Colon (tissue), 2 donors: ENCODE measurements at regions not wholly inside any gene's neighbourhood (a gene's known extent, or its start where the extent isn't known, plus 50 kb on each side); places are given as distances from the start of the nearest gene placed in this dataset.
"Not testable (repeated sequence)": the region's sequence is repeated elsewhere in the genome, so short reads cannot be mapped to it uniquely, and the experiment has no call there.

Experiments
- FAIRE-seq: peaks from 2 replicates; lab custom pipeline; 2012; peaks lifted over from hg19 to GRCh38; lab: Jason Lieb, UNC
- donor health status: control.
- donor health status: control.

- peak; percentile 85 for FAIRE-seq
Measured at GRCh38 chrX:81857192-81857591, 655.3 kb downstream of the SH3BGRL start.

GRCh38 chrX:81866873-81867272, 665.0 kb downstream of the SH3BGRL start:
- no peak for FAIRE-seq

GRCh38 chrX:81868979-81869378, 667.1 kb downstream of the SH3BGRL start:
- no peak for FAIRE-seq

GRCh38 chrX:81874807-81875206, 672.9 kb downstream of the SH3BGRL start:
- no peak for FAIRE-seq

- FAIRE-seq, result no peak
Measured at GRCh38 chrX:81875800-81876199, 673.9 kb downstream of the SH3BGRL start.

- no peak for FAIRE-seq
Measured at GRCh38 chrX:81876437-81876836, 674.5 kb downstream of the SH3BGRL start.

GRCh38 chrX:81890521-81890920, 688.6 kb downstream of the SH3BGRL start:
- no peak for FAIRE-seq

- FAIRE-seq, result peak; percentile 81
Measured at GRCh38 chrX:81900522-81900921, 698.6 kb downstream of the SH3BGRL start.

GRCh38 chrX:81925812-81926211, 723.9 kb downstream of the SH3BGRL start:
- no peak for FAIRE-seq

- not testable (repeated sequence) for FAIRE-seq
Measured at GRCh38 chrX:81945911-81946310, 744.0 kb downstream of the SH3BGRL start.

GRCh38 chrX:81957318-81957717, 755.4 kb downstream of the SH3BGRL start:
- no peak for FAIRE-seq

GRCh38 chrX:81957900-81958545, 756.1 kb downstream of the SH3BGRL start:
- no peak for FAIRE-seq

GRCh38 chrX:81959964-81960363, 758.1 kb downstream of the SH3BGRL start:
- FAIRE-seq, result no peak

GRCh38 chrX:81974413-81974812, 772.5 kb downstream of the SH3BGRL start:
- FAIRE-seq, result not testable (repeated sequence)

GRCh38 chrX:81979806-81980515, 778.1 kb downstream of the SH3BGRL start:
- no peak for FAIRE-seq

GRCh38 chrX:81987217-81987616, 785.3 kb downstream of the SH3BGRL start:
- FAIRE-seq, result not testable (repeated sequence)

- no peak for FAIRE-seq
Measured at GRCh38 chrX:81996166-81996565, 794.3 kb downstream of the SH3BGRL start.

- FAIRE-seq, result no peak
Measured at GRCh38 chrX:82029571-82030218, 827.8 kb downstream of the SH3BGRL start.

- no peak for FAIRE-seq
Measured at GRCh38 chrX:82031250-82031649, 829.3 kb downstream of the SH3BGRL start.

GRCh38 chrX:82038793-82039192, 836.9 kb downstream of the SH3BGRL start:
- FAIRE-seq, result no peak

GRCh38 chrX:82041034-82041433, 839.1 kb downstream of the SH3BGRL start:
- FAIRE-seq, result no peak

GRCh38 chrX:82058728-82059127, 856.8 kb downstream of the SH3BGRL start:
- FAIRE-seq, result no peak

- no peak for FAIRE-seq
Measured at GRCh38 chrX:82070948-82071347, 869.0 kb downstream of the SH3BGRL start.
